ENCODE measurements at regions not wholly inside any gene's neighbourhood (a gene's known extent, or its start where the extent isn't known, plus 50 kb on each side); places are given as distances from the start of the nearest gene placed in this dataset.
"Not testable (repeated sequence)": the region's sequence is repeated elsewhere in the genome, so short reads cannot be mapped to it uniquely, and the experiment has no call there.

- TF ChIP-seq POLR2A, CTCF, EP300 (IDR thresholded peaks at IDR 0.05): not testable (repeated sequence)
Measured at GRCh38 chr2:183916041-183916440, 682.3 kb upstream of the ZNF804A start.

All from suprapubic skin (tissue), 3 donors.